ENCODE measurements at regions not wholly inside any gene's neighbourhood (a gene's known extent, or its start where the extent isn't known, plus 50 kb on each side); places are given as distances from the start of the nearest gene placed in this dataset.

- Histone ChIP-seq H3K9me3 (ENCODE audit: low read depth, low read length, poor library complexity, severe bottlenecking) (peaks cover 15% of the 10 kb centered on the region), H3K27me3 (replicated peaks; ENCODE audit: insufficient read depth, low read depth, low read length, poor library complexity) (no peaks in the 10 kb centered on the region), H3K4me3 (ENCODE audit: low read depth, low read length, poor library complexity, severe bottlenecking) (no peak overlapping the region), H3K27ac (ENCODE audit: low read depth, low read length, poor library complexity, severe bottlenecking) (no peak overlapping the region), H3K36me3 (ENCODE audit: insufficient read depth, low read length, poor library complexity, severe bottlenecking) (peaks cover 11% of the 10 kb centered on the region), H3K4me1 (ENCODE audit: insufficient read depth, low read length, poor library complexity, severe bottlenecking) (peaks cover 5% of the 10 kb centered on the region)
- DNase-seq (ENCODE audit: low spot score) = no peak
- BruUV-seq (replicated peaks) = no TSS peak
- CTCF ChIA-PET = no interaction called here
- no peak for TF ChIP-seq EZH2 (IDR thresholded peaks at IDR 0.05; ENCODE audit: borderline replicate concordance, low read depth, low read length, poor library complexity, severe bottlenecking)
- no peak for TF ChIP-seq CTCF (conservative IDR thresholded peaks at IDR 0.05; ENCODE audit: low read depth, low read length)
- intact Hi-C loops (cut with micrococcal nuclease; ENCODE audit: unreplicated experiment) = no loop called here
- POLR2A ChIA-PET (ENCODE audit: low non-redundant PET) = no interaction called here
These were observed 66.3 kb upstream of the NUDT6 start for GRCh38 chr4:122988696-122989095.

GRCh38 chr4:122990891-122991290 lies 68.5 kb upstream of the NUDT6 start:
- no peak overlapping the region for H3K27ac ChIP-seq (ENCODE audit: low read depth, low read length, poor library complexity, severe bottlenecking)
- H3K27me3 ChIP-seq (replicated peaks; ENCODE audit: insufficient read depth, low read depth, low read length, poor library complexity) = no peaks in the 10 kb centered on the region
- POLR2A ChIA-PET (ENCODE audit: low non-redundant PET) = no interaction called here
- H3K36me3 ChIP-seq (ENCODE audit: insufficient read depth, low read length, poor library complexity, severe bottlenecking) = peaks cover 11% of the 10 kb centered on the region
- peaks cover 15% of the 10 kb centered on the region for H3K9me3 ChIP-seq (ENCODE audit: low read depth, low read length, poor library complexity, severe bottlenecking)
- peaks cover 14% of the 10 kb centered on the region for H3K4me1 ChIP-seq (ENCODE audit: insufficient read depth, low read length, poor library complexity, severe bottlenecking)
- CTCF ChIA-PET = no interaction called here
- DNase-seq (ENCODE audit: low spot score) = no peak
- TF ChIP-seq EZH2 (IDR thresholded peaks at IDR 0.05; ENCODE audit: borderline replicate concordance, low read depth, low read length, poor library complexity, severe bottlenecking) = no peak
- no peak for TF ChIP-seq CTCF (conservative IDR thresholded peaks at IDR 0.05; ENCODE audit: low read depth, low read length)
- intact Hi-C loops (cut with micrococcal nuclease; ENCODE audit: unreplicated experiment) = no loop called here
- H3K4me3 ChIP-seq (ENCODE audit: low read depth, low read length, poor library complexity, severe bottlenecking) = no peak overlapping the region
- no TSS peak for BruUV-seq (replicated peaks)

- H3K4me1 ChIP-seq (ENCODE audit: insufficient read depth, low read length, poor library complexity, severe bottlenecking) = peaks cover 14% of the 10 kb centered on the region
- TF ChIP-seq EZH2 (IDR thresholded peaks at IDR 0.05; ENCODE audit: borderline replicate concordance, low read depth, low read length, poor library complexity, severe bottlenecking) (no peak), CTCF (conservative IDR thresholded peaks at IDR 0.05; ENCODE audit: low read depth, low read length) (no peak)
- H3K36me3 ChIP-seq (ENCODE audit: insufficient read depth, low read length, poor library complexity, severe bottlenecking) = peaks cover 9% of the 10 kb centered on the region
- intact Hi-C loops (cut with micrococcal nuclease; ENCODE audit: unreplicated experiment) = no loop called here
- ChIA-PET CTCF (no interaction called here), POLR2A (ENCODE audit: low non-redundant PET) (no interaction called here)
- peaks cover 15% of the 10 kb centered on the region for H3K9me3 ChIP-seq (ENCODE audit: low read depth, low read length, poor library complexity, severe bottlenecking)
- no peak for DNase-seq (ENCODE audit: low spot score)
- no peak overlapping the region for H3K4me3 ChIP-seq (ENCODE audit: low read depth, low read length, poor library complexity, severe bottlenecking)
- no TSS peak for BruUV-seq (replicated peaks)
- H3K27ac ChIP-seq (ENCODE audit: low read depth, low read length, poor library complexity, severe bottlenecking) = no peak overlapping the region
- H3K27me3 ChIP-seq (replicated peaks; ENCODE audit: insufficient read depth, low read depth, low read length, poor library complexity) = no peaks in the 10 kb centered on the region
These were observed 69.7 kb upstream of the NUDT6 start for GRCh38 chr4:122992057-122992456.

All from A673 (cell line).